ENCODE measurements at regions not wholly inside any gene's neighbourhood (a gene's known extent, or its start where the extent isn't known, plus 50 kb on each side); places are given as distances from the start of the nearest gene placed in this dataset.

DNA sequence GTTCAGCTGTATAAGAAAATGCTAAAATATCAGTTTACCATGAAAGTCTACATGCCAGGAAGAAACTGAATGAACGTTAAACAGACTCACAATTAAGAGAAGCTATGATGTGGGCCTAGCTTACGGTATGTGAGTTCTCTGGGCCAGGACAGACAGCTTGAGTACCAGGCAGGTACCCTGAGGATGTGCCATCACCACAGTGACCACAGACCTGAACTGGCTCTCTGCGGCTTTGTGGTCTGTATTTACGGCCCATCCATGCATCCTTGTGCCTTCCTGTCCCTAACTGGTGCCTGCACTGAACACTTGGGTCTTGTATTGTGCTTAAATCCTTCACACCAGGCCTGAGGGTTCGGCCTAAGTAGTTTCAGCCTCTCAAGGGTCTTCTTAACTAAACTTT, 467.5 kb upstream of the PPP2R3A start:
- Histone ChIP-seq H3K4me1 (no peaks in the 10 kb centered on the region), H3K36me3 (no peaks in the 10 kb centered on the region), H3K4me3 (no peak overlapping the region), H3K9me3 (no peaks in the 10 kb centered on the region), H3K27ac (no peak overlapping the region), H3K27me3 (peaks cover 12% of the 10 kb centered on the region)
- 88 to 89% methylated on average over 4 to 5 of the region's 5 CpGs for WGBS, 2 donors (ENCODE audit: low coverage in 1 of 2)
- no peak for ATAC-seq
- no peak for TF ChIP-seq POLR2A (IDR thresholded peaks at IDR 0.05)

DNA sequence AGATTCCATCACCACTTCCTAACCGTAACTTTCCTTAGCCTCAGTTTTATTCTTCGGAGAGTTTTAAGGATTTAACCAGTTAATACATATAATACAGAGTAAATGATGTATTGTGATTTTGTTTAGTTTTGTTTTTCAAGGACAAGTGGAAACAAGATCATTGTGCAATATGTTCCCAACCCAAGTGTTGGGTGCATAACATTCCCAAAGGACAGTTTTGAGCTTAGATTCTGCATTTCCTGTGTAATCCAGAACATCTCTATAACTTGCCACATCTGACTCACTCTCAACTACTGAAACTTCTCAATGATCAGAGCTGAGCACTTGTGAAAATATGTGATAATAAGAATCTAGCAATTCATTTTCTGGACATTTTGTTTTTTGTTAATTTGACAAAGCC, 466.1 kb upstream of the PPP2R3A start:
- no peak for TF ChIP-seq EP300 (IDR thresholded peaks at IDR 0.05)
- TF ChIP-seq POLR2A (IDR thresholded peaks at IDR 0.05): no peak
- Histone ChIP-seq H3K36me3 (no peaks in the 10 kb centered on the region), H3K27ac (no peak overlapping the region), H3K27me3 (peaks cover 12% of the 10 kb centered on the region), H3K4me3 (no peak overlapping the region), H3K9me3 (no peaks in the 10 kb centered on the region), H3K4me1 (no peaks in the 10 kb centered on the region)
- WGBS, 2 donors (ENCODE audit: low coverage in 1 of 2): 79 to 88% methylated on average over 2 of the region's 2 CpGs
- no peak for ATAC-seq

DNA sequence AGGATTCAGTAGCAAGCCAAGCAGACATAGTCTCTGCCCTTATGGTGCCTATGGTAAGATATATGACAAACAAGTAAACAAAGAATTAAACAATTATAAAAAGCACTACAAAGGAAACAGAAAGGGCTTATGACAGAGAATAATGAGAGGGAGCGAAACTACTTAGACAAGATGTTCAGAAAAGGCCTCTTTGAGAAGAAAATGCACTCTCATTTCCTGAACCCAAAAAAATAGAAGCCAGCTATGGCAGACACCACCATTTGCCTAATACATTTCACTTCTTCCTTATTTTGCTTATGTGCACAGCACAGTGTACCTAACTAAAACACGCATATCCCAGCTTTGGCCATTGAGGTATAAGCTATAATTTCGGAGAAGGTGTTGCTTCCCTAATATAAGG, 465.5 kb upstream of the PPP2R3A start:
- no peaks in the 10 kb centered on the region for H3K9me3 ChIP-seq
- TF ChIP-seq EP300 (IDR thresholded peaks at IDR 0.05): no peak
- no peak for TF ChIP-seq POLR2A (IDR thresholded peaks at IDR 0.05)
- no peak for TF ChIP-seq POLR2AphosphoS5 (IDR thresholded peaks at IDR 0.05)
- TF ChIP-seq, protein P1, sequence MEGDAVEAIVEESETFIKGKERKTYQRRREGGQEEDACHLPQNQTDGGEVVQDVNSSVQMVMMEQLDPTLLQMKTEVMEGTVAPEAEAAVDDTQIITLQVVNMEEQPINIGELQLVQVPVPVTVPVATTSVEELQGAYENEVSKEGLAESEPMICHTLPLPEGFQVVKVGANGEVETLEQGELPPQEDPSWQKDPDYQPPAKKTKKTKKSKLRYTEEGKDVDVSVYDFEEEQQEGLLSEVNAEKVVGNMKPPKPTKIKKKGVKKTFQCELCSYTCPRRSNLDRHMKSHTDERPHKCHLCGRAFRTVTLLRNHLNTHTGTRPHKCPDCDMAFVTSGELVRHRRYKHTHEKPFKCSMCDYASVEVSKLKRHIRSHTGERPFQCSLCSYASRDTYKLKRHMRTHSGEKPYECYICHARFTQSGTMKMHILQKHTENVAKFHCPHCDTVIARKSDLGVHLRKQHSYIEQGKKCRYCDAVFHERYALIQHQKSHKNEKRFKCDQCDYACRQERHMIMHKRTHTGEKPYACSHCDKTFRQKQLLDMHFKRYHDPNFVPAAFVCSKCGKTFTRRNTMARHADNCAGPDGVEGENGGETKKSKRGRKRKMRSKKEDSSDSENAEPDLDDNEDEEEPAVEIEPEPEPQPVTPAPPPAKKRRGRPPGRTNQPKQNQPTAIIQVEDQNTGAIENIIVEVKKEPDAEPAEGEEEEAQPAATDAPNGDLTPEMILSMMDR (IDR thresholded peaks at IDR 0.05): no peak
- H3K27ac ChIP-seq: no peak overlapping the region
- 82 to 89% methylated on average over 3 of the region's 3 CpGs for WGBS, 2 donors (ENCODE audit: low coverage in 1 of 2)
- H3K36me3 ChIP-seq: no peaks in the 10 kb centered on the region
- H3K4me1 ChIP-seq: no peaks in the 10 kb centered on the region
- H3K27me3 ChIP-seq: peaks cover 17% of the 10 kb centered on the region
- no peak for ATAC-seq
- H3K4me3 ChIP-seq: no peak overlapping the region

DNA sequence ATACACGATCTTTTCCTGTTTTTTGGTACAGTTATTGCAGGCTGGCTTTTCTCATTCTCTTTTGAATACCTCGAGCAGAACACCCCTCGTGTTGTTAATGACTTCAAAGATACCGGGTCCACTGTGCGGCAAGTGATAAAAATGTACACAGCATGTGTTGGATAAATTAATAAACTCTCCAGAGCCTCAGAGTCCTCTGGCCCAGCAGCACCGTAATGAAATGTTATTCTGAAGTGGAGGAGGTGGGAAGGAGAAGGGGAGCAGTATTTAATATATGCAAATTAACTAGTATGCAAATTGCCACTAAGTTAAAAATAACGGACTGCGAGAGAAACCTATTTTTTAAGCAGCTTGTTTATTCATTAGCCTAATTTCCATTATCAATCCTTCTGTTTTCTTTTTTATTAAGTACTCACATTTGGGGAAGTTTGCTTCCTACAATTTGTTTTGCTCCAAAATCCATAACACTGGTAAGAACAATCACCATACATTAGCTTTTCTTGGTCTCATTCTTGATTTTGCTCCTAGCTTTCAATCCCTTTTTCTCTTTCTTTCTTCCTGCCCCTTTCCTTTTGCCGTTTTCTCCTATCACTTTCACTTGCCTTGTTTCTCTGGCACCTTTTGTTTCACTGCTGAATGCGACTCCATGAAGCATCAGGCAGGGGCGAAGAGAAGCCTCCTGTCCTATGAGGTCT, 462.3 kb upstream of the PPP2R3A start:
- H3K4me1 ChIP-seq: no peaks in the 10 kb centered on the region
- no peak for ATAC-seq
- H3K4me3 ChIP-seq: no peak overlapping the region
- TF ChIP-seq EP300 (IDR thresholded peaks at IDR 0.05) (no peak), POLR2AphosphoS5 (IDR thresholded peaks at IDR 0.05) (no peak), POLR2A (IDR thresholded peaks at IDR 0.05) (no peak)
- TF ChIP-seq, protein P1 (IDR thresholded peaks at IDR 0.05): no peak
- H3K36me3 ChIP-seq: no peaks in the 10 kb centered on the region
- H3K27ac ChIP-seq: no peak overlapping the region
- H3K9me3 ChIP-seq: no peaks in the 10 kb centered on the region
- 47 to 62% methylated on average over 11 of the region's 11 CpGs for WGBS, 2 donors (ENCODE audit: low coverage in 1 of 2)
- H3K27me3 ChIP-seq: peaks cover 31% of the 10 kb centered on the region

DNA sequence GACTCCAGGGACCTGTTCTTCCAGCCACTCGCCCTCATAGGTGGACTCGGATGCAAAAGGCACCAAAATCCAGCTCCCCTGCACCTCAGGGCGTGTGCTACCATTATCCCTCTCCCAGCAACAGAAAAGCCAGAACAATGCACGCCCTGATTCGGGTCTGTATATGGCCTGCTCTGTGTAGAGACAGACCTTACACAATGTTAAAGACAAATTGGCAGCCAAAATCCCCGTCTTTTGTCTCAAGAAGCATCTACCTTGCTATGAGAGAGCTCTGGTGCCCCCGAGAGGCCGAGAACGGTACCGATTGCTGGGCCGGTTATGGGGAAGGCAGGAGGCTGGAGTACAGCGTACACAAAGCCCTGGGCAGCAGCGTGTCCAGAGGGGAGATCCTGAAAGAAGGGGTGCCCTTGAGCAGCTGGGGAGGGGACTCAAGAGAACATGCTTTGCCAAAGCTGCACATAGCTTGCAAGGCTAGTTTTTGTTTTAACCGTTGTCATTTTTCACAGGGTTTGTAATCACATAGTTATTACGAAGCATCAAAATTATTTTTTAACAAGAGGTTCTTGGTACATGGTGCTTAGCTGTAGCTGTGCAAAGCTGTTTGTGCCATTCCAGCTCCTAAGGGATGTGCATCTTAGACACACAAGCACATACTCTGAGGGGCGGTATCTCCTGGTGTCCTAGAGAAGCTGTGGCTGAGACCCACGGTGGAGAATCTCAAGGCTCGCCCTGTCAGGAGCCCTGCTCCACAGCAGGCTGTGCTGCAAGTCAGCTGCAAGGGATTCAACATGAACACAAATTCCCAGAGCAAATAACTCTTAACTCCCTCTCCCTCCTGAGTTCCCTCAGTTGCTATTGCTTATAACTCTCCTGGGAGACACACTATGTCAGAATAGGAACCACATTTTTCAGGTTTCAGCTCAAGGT, 461.5 kb upstream of the PPP2R3A start:
- H3K27me3 ChIP-seq: peaks cover 31% of the 10 kb centered on the region
- no peaks in the 10 kb centered on the region for H3K36me3 ChIP-seq
- H3K27ac ChIP-seq: no peak overlapping the region
- TF ChIP-seq, protein P1 (IDR thresholded peaks at IDR 0.05): peak in 3 of 4 experiments; percentile 5 to 55 (median 33)
- TF ChIP-seq POLR2A (IDR thresholded peaks at IDR 0.05): no peak
- whole genome bisulfite sequencing, 2 donors (ENCODE audit: low coverage in 1 of 2): 25 to 36% methylated on average over 1 to 10 of the region's 18 CpGs
- ATAC-seq: peak; percentile 53
- H3K4me3 ChIP-seq: no peak overlapping the region
- H3K4me1 ChIP-seq: no peaks in the 10 kb centered on the region
- H3K9me3 ChIP-seq: no peaks in the 10 kb centered on the region

Measured in gastroesophageal sphincter (tissue), 4 donors.